Right lung (tissue), 2 donors: ENCODE measurements at regions not wholly inside any gene's neighbourhood (a gene's known extent, or its start where the extent isn't known, plus 50 kb on each side); places are given as distances from the start of the nearest gene placed in this dataset.
"Not testable (repeated sequence)": the region's sequence is repeated elsewhere in the genome, so short reads cannot be mapped to it uniquely, and the experiment has no call there.

ENCODE experiments used
- DNase-seq, 2 donors: peaks; one replicate each; pipeline ENCODE4 v3.0.0-alpha.2; 2013

GRCh38 chr12:62008703-62009102 lies 251.5 kb upstream of the USP15 start:
- DNase-seq = no peak

- no peak for DNase-seq
Measured at GRCh38 chr12:62009445-62009844, 250.8 kb upstream of the USP15 start.

- not testable (repeated sequence) for DNase-seq
Measured at GRCh38 chr12:62010331-62010906, 249.8 kb upstream of the USP15 start.

GRCh38 chr12:62010973-62011372 lies 249.2 kb upstream of the USP15 start:
- not testable (repeated sequence) for DNase-seq

- DNase-seq = no peak
Measured at GRCh38 chr12:62014330-62014729, 245.9 kb upstream of the USP15 start.

GRCh38 chr12:62016021-62016420 lies 244.2 kb upstream of the USP15 start:
- DNase-seq = no peak

- DNase-seq = no peak
Measured at GRCh38 chr12:62021808-62022207, 238.4 kb upstream of the USP15 start.

GRCh38 chr12:62028536-62028935 lies 231.7 kb upstream of the USP15 start:
- DNase-seq = no peak

- no peak for DNase-seq
Measured at GRCh38 chr12:62032870-62033269, 227.3 kb upstream of the USP15 start.

GRCh38 chr12:62044450-62045135 lies 215.6 kb upstream of the USP15 start:
- DNase-seq = no peak

GRCh38 chr12:62045211-62045610 lies 215.0 kb upstream of the USP15 start:
- no peak for DNase-seq

GRCh38 chr12:62050785-62051184 lies 209.4 kb upstream of the USP15 start:
- no peak for DNase-seq

- DNase-seq = peak in 1 of 2 donors; percentile 14
Measured at GRCh38 chr12:62069976-62070375, 190.2 kb upstream of the USP15 start.

GRCh38 chr12:62073236-62073635 lies 187.0 kb upstream of the USP15 start:
- DNase-seq = not testable (repeated sequence)

GRCh38 chr12:62075870-62076269 lies 184.3 kb upstream of the USP15 start:
- no peak for DNase-seq

- no peak for DNase-seq
Measured at GRCh38 chr12:62078020-62078419, 182.2 kb upstream of the USP15 start.

GRCh38 chr12:62082448-62082847 lies 177.8 kb upstream of the USP15 start:
- no peak for DNase-seq

GRCh38 chr12:62098132-62098531 lies 162.1 kb upstream of the USP15 start:
- DNase-seq = no peak

- DNase-seq = no peak
Measured at GRCh38 chr12:62103748-62104147, 156.5 kb upstream of the USP15 start.

GRCh38 chr12:62106547-62107185 lies 153.5 kb upstream of the USP15 start:
- no peak for DNase-seq

GRCh38 chr12:62113366-62114011 lies 146.7 kb upstream of the USP15 start:
- no peak for DNase-seq

- peak; percentile 39 to 53 for DNase-seq
Measured at GRCh38 chr12:62116986-62117385, 143.2 kb upstream of the USP15 start.

- DNase-seq = peak; percentile 20 to 42
Measured at GRCh38 chr12:62123721-62124203, 136.4 kb upstream of the USP15 start.
